PC-3 (cell line): ENCODE measurements at regions not wholly inside any gene's neighbourhood (a gene's known extent, or its start where the extent isn't known, plus 50 kb on each side); places are given as distances from the start of the nearest gene placed in this dataset.

Experiments
- ATAC-seq: fragments of 200-7000 bp; cut with Tn5 transposase; 2 replicates; pipeline ENCODE4 v1.9.1; 2020; ENCODE audit warnings: mild to moderate bottlenecking, moderate library complexity
- BruUV-seq: library from RNA; stranded (reverse); fragments of 400-500 nt; replicated peaks from 2 replicates; lab custom pipeline; 2021; lab: Mats Ljungman, UMichigan
- CTCF ChIA-PET: fragments of 300-600 bp; sonication (Branson Sonifier 250); formaldehyde crosslinking; loops from one replicate; lab custom pipeline; 2022; ENCODE audit warnings: antibody characterized with exemption; lab: Charles Lee
- POLR2A ChIA-PET: fragments of 300-600 bp; sonication (Branson Sonifier 250); formaldehyde crosslinking; loops from one replicate; lab custom pipeline; 2022; ENCODE audit warnings: antibody characterized with exemption; ENCODE audit not compliant: unreplicated experiment; lab: Charles Lee
- DNase-seq: peaks from one replicate; pipeline ENCODE4 v3.0.0-alpha.2; 2015
- H2AFZ ChIP-seq: fragments of 300-600 bp; sonication (generic); 2 replicates; pipeline ENCODE4 v1.6.0; 2016; ENCODE audit warnings: antibody characterized with exemption, low read length
- H3F3A ChIP-seq: fragments of 300-600 bp; sonication (generic); one replicate; pipeline ENCODE4 v1.6.0; 2017; ENCODE audit warnings: antibody characterized with exemption, low read length, control low read depth, mild to moderate bottlenecking; ENCODE audit not compliant: unreplicated experiment
- H3K27ac ChIP-seq: fragments of 300-600 bp; sonication (generic); 2 replicates; pipeline ENCODE4 v1.5.1; 2016; ENCODE audit warnings: mild to moderate bottlenecking, low read length
- H3K27me3 ChIP-seq: fragments of 300-600 bp; sonication (generic); 2 replicates; pipeline ENCODE4 v1.6.1; 2016; ENCODE audit warnings: low read length, mixed read lengths
- H3K36me3 ChIP-seq: fragments of 300-600 bp; sonication (generic); 2 replicates; pipeline ENCODE4 v1.6.1; 2016; ENCODE audit warnings: low read depth, mixed run types, low read length, mixed read lengths
- H3K4me1 ChIP-seq: fragments of 300-600 bp; sonication (generic); 2 replicates; pipeline ENCODE4 v1.5.1; 2016; ENCODE audit warnings: low read length; ENCODE audit not compliant: insufficient read depth
- H3K4me2 ChIP-seq: fragments of 300-600 bp; sonication (generic); 2 replicates; pipeline ENCODE4 v1.6.0; 2016; ENCODE audit warnings: low read length
- H3K4me3 ChIP-seq: fragments of 300-600 bp; sonication (generic); 2 replicates; pipeline ENCODE4 v1.5.1; 2016; ENCODE audit warnings: mild to moderate bottlenecking, low read length, mixed read lengths
- H3K79me2 ChIP-seq: fragments of 300-600 bp; sonication (generic); 2 replicates; pipeline ENCODE4 v1.6.1; 2017; ENCODE audit warnings: low read length, mixed read lengths
- H3K9ac ChIP-seq: fragments of 300-600 bp; sonication (generic); 2 replicates; pipeline ENCODE4 v1.6.0; 2016; ENCODE audit warnings: mild to moderate bottlenecking, low read length
- H3K9me2 ChIP-seq: fragments of 300-600 bp; sonication (generic); replicated peaks from 2 replicates; pipeline ENCODE4 v1.6.1; 2016; ENCODE audit warnings: mixed run types, low read length, mixed read lengths
- H3K9me3 ChIP-seq: fragments of 300-600 bp; sonication (generic); 2 replicates; pipeline ENCODE4 v1.6.1; 2016; ENCODE audit warnings: low read length, mixed read lengths
- H4K20me1 ChIP-seq: fragments of 300-600 bp; sonication (generic); 2 replicates; pipeline ENCODE4 v1.6.1; 2016; ENCODE audit warnings: low read length, mixed read lengths
- CTCF ChIP-seq: fragments of 300-600 bp; sonication (generic); conservative IDR thresholded peaks from 2 replicates; pipeline ENCODE4 v1.5.1; 2017; ENCODE audit warnings: antibody characterized with exemption, low read depth, mild to moderate bottlenecking, low read length
- EZH2 ChIP-seq: fragments of 300-600 bp; sonication (generic); IDR thresholded peaks from one replicate; pipeline ENCODE4 v1.6.1; 2017; ENCODE audit warnings: antibody characterized with exemption, mild to moderate bottlenecking, low read length; ENCODE audit not compliant: unreplicated experiment
- EZH2phosphoT487 ChIP-seq: fragments of 300-600 bp; sonication (generic); IDR thresholded peaks from 2 replicates; pipeline ENCODE4 v1.6.1; 2018; ENCODE audit warnings: mild to moderate bottlenecking, antibody characterized with exemption, low read length, borderline replicate concordance
- intact Hi-C: fragments of 100-400 bp; cut with micrococcal nuclease; formaldehyde crosslinking; loops from 2 replicates; pipeline ENCODE4 v1.9.0; 2023

- Histone ChIP-seq H3K9ac (no peak overlapping the region), H3K4me3 (no peak overlapping the region), H4K20me1 (no peaks in the 10 kb centered on the region), H3K27me3 (no peaks in the 10 kb centered on the region), H3K9me3 (no peaks in the 10 kb centered on the region), H3K4me2 (no peak overlapping the region), H3K4me1 (peaks cover 15% of the 10 kb centered on the region), H3K36me3 (no peaks in the 10 kb centered on the region), H3K9me2 (no peaks in the 10 kb centered on the region), H3K79me2 (no peaks in the 10 kb centered on the region), H3K27ac (no peak overlapping the region), H3F3A (no peaks in the 10 kb centered on the region), H2AFZ (no peak overlapping the region)
- no TSS peak for BruUV-seq
- ATAC-seq = no peak; the same call in 1 of the 2 replicates
- peak; percentile 66 for DNase-seq
- no peak for TF ChIP-seq EZH2phosphoT487
- no peak for TF ChIP-seq CTCF
- TF ChIP-seq EZH2 = no peak
- ChIA-PET CTCF (no interaction called here), POLR2A (no interaction called here)
- intact Hi-C loops = no loop called here
Observed at GRCh38 chr11:130554241-130555055, 106.0 kb downstream of the ADAMTS15 start.

GRCh38 chr11:130555251-130555841 is 106.9 kb downstream of the ADAMTS15 start:
- no peak for TF ChIP-seq CTCF
- no peak for TF ChIP-seq EZH2
- no peak for TF ChIP-seq EZH2phosphoT487
- Histone ChIP-seq H3K27me3 (no peaks in the 10 kb centered on the region), H3K36me3 (no peaks in the 10 kb centered on the region), H3K4me1 (peaks cover 11% of the 10 kb centered on the region), H3K4me2 (no peak overlapping the region), H3K9me2 (no peaks in the 10 kb centered on the region), H3K9me3 (no peaks in the 10 kb centered on the region), H3K4me3 (no peak overlapping the region), H2AFZ (no peak overlapping the region), H3K27ac (no peak overlapping the region), H3F3A (no peaks in the 10 kb centered on the region), H3K79me2 (no peaks in the 10 kb centered on the region), H4K20me1 (no peaks in the 10 kb centered on the region), H3K9ac (no peak overlapping the region)
- ATAC-seq = no peak
- no TSS peak for BruUV-seq
- CTCF ChIA-PET = no interaction called here
- POLR2A ChIA-PET = no interaction called here
- intact Hi-C loops = no loop called here
- DNase-seq = no peak
